ENCODE measurements at regions not wholly inside any gene's neighbourhood (a gene's known extent, or its start where the extent isn't known, plus 50 kb on each side); places are given as distances from the start of the nearest gene placed in this dataset.

- Histone ChIP-seq H3K9me3 (ENCODE audit: control insufficient read depth, low read length) (no peaks in the 10 kb centered on the region), H3K9ac (ENCODE audit: low read length) (no peak overlapping the region), H3K4me2 (ENCODE audit: low read length, poor library complexity, severe bottlenecking) (no peak overlapping the region), H3K27ac (ENCODE audit: low read length, poor library complexity, severe bottlenecking) (no peak overlapping the region), H2AK5ac (ENCODE audit: low read length, severe bottlenecking) (no peak overlapping the region), H2BK12ac (ENCODE audit: low read length in 2 of 2) (no peak overlapping the region), H3K23ac (ENCODE audit: low read length in 2 of 2) (no peak overlapping the region), H4K91ac (ENCODE audit: low read length) (no peak overlapping the region), H3K4me3 (ENCODE audit: insufficient read depth in 1 of 2, low read depth in 1 of 2, low read length in 2 of 2) (no peak overlapping the region), H2BK120ac (ENCODE audit: low read depth, low read length) (no peak overlapping the region), H3K14ac (ENCODE audit: low read length in 2 of 2) (no peak overlapping the region), H3K4ac (ENCODE audit: low read depth in 1 of 2, low read length in 2 of 2) (no peak overlapping the region), H3K79me1 (replicated peaks; ENCODE audit: low read length, poor library complexity, severe bottlenecking) (no peaks in the 10 kb centered on the region), H4K8ac (ENCODE audit: low read length) (no peak overlapping the region), H3K36me3 (ENCODE audit: control insufficient read depth in 1 of 2, insufficient read depth in 2 of 2, low read depth in 1 of 2, low read length in 2 of 2) (no peaks in the 10 kb centered on the region), H2AFZ (ENCODE audit: low read depth, low read length) (no peak overlapping the region), H3K4me1 (ENCODE audit: control insufficient read depth, insufficient read depth, low read depth, low read length) (no peaks in the 10 kb centered on the region), H2BK15ac (ENCODE audit: low read depth, poor library complexity, severe bottlenecking) (no peak overlapping the region), H3K27me3 (ENCODE audit: control insufficient read depth in 1 of 2, insufficient read depth in 1 of 2, low read length in 2 of 2) (no peaks in the 10 kb centered on the region), H3K18ac (ENCODE audit: low read depth in 1 of 2, low read length in 2 of 2) (no peak overlapping the region), H2BK5ac (ENCODE audit: low read depth, low read length, poor library complexity, severe bottlenecking) (no peak overlapping the region)
- DNase-seq = peak; percentile 25
- no CpG with 5 or more reads among the region's 1 CpG for WGBS
Observed at GRCh38 chr1:79845936-79846335, 839.4 kb upstream of the ADGRL4 start.

GRCh38 chr1:79842811-79843210, 836.3 kb upstream of the ADGRL4 start:
- H2AFZ ChIP-seq (ENCODE audit: low read depth, low read length) = no peak overlapping the region
- no peak overlapping the region for H2BK120ac ChIP-seq (ENCODE audit: low read depth, low read length)
- no peak overlapping the region for H3K23ac ChIP-seq (ENCODE audit: low read length in 2 of 2)
- H3K4ac ChIP-seq (ENCODE audit: low read depth in 1 of 2, low read length in 2 of 2) = no peak overlapping the region
- no peak overlapping the region for H3K14ac ChIP-seq (ENCODE audit: low read length in 2 of 2)
- no peak overlapping the region for H2AK5ac ChIP-seq (ENCODE audit: low read length, severe bottlenecking)
- H2BK12ac ChIP-seq (ENCODE audit: low read length in 2 of 2) = no peak overlapping the region
- no peaks in the 10 kb centered on the region for H3K27me3 ChIP-seq (ENCODE audit: control insufficient read depth in 1 of 2, insufficient read depth in 1 of 2, low read length in 2 of 2)
- H2BK5ac ChIP-seq (ENCODE audit: low read depth, low read length, poor library complexity, severe bottlenecking) = no peak overlapping the region
- H4K8ac ChIP-seq (ENCODE audit: low read length) = no peak overlapping the region
- H3K36me3 ChIP-seq (ENCODE audit: control insufficient read depth in 1 of 2, insufficient read depth in 2 of 2, low read depth in 1 of 2, low read length in 2 of 2) = no peaks in the 10 kb centered on the region
- H3K9ac ChIP-seq (ENCODE audit: low read length) = no peak overlapping the region
- no peaks in the 10 kb centered on the region for H3K4me1 ChIP-seq (ENCODE audit: control insufficient read depth, insufficient read depth, low read depth, low read length)
- H2BK15ac ChIP-seq (ENCODE audit: low read depth, poor library complexity, severe bottlenecking) = no peak overlapping the region
- no peak overlapping the region for H4K91ac ChIP-seq (ENCODE audit: low read length)
- no peak for DNase-seq
- 100% methylated on average over 2 of the region's 4 CpGs for WGBS
- H3K18ac ChIP-seq (ENCODE audit: low read depth in 1 of 2, low read length in 2 of 2) = no peak overlapping the region
- H3K9me3 ChIP-seq (ENCODE audit: control insufficient read depth, low read length) = no peaks in the 10 kb centered on the region
- H3K4me2 ChIP-seq (ENCODE audit: low read length, poor library complexity, severe bottlenecking) = no peak overlapping the region
- no peak overlapping the region for H3K27ac ChIP-seq (ENCODE audit: low read length, poor library complexity, severe bottlenecking)
- no peaks in the 10 kb centered on the region for H3K79me1 ChIP-seq (replicated peaks; ENCODE audit: low read length, poor library complexity, severe bottlenecking)
- no peak overlapping the region for H3K4me3 ChIP-seq (ENCODE audit: insufficient read depth in 1 of 2, low read depth in 1 of 2, low read length in 2 of 2)

- no peak overlapping the region for H3K23ac ChIP-seq (ENCODE audit: low read length in 2 of 2)
- H2BK12ac ChIP-seq (ENCODE audit: low read length in 2 of 2) = no peak overlapping the region
- H3K4me1 ChIP-seq (ENCODE audit: control insufficient read depth, insufficient read depth, low read depth, low read length) = no peaks in the 10 kb centered on the region
- DNase-seq = no peak
- no peak overlapping the region for H2BK120ac ChIP-seq (ENCODE audit: low read depth, low read length)
- H2AFZ ChIP-seq (ENCODE audit: low read depth, low read length) = no peak overlapping the region
- no peak overlapping the region for H2BK5ac ChIP-seq (ENCODE audit: low read depth, low read length, poor library complexity, severe bottlenecking)
- H3K27ac ChIP-seq (ENCODE audit: low read length, poor library complexity, severe bottlenecking) = no peak overlapping the region
- H3K36me3 ChIP-seq (ENCODE audit: control insufficient read depth in 1 of 2, insufficient read depth in 2 of 2, low read depth in 1 of 2, low read length in 2 of 2) = no peaks in the 10 kb centered on the region
- no peak overlapping the region for H3K4me3 ChIP-seq (ENCODE audit: insufficient read depth in 1 of 2, low read depth in 1 of 2, low read length in 2 of 2)
- no peak overlapping the region for H3K18ac ChIP-seq (ENCODE audit: low read depth in 1 of 2, low read length in 2 of 2)
- H4K8ac ChIP-seq (ENCODE audit: low read length) = no peak overlapping the region
- no peaks in the 10 kb centered on the region for H3K27me3 ChIP-seq (ENCODE audit: control insufficient read depth in 1 of 2, insufficient read depth in 1 of 2, low read length in 2 of 2)
- H2AK5ac ChIP-seq (ENCODE audit: low read length, severe bottlenecking) = no peak overlapping the region
- WGBS = 100% methylated on average over 1 of the region's 1 CpG
- no peaks in the 10 kb centered on the region for H3K79me1 ChIP-seq (replicated peaks; ENCODE audit: low read length, poor library complexity, severe bottlenecking)
- no peak overlapping the region for H3K4ac ChIP-seq (ENCODE audit: low read depth in 1 of 2, low read length in 2 of 2)
- H2BK15ac ChIP-seq (ENCODE audit: low read depth, poor library complexity, severe bottlenecking) = no peak overlapping the region
- no peak overlapping the region for H4K91ac ChIP-seq (ENCODE audit: low read length)
- no peaks in the 10 kb centered on the region for H3K9me3 ChIP-seq (ENCODE audit: control insufficient read depth, low read length)
- no peak overlapping the region for H3K14ac ChIP-seq (ENCODE audit: low read length in 2 of 2)
- no peak overlapping the region for H3K4me2 ChIP-seq (ENCODE audit: low read length, poor library complexity, severe bottlenecking)
- no peak overlapping the region for H3K9ac ChIP-seq (ENCODE audit: low read length)
Observed at GRCh38 chr1:79839882-79840281, 833.4 kb upstream of the ADGRL4 start.

- H3K36me3 ChIP-seq (ENCODE audit: control insufficient read depth in 1 of 2, insufficient read depth in 2 of 2, low read depth in 1 of 2, low read length in 2 of 2) = no peaks in the 10 kb centered on the region
- no peak overlapping the region for H2BK15ac ChIP-seq (ENCODE audit: low read depth, poor library complexity, severe bottlenecking)
- WGBS = 66% methylated on average over 1 of the region's 2 CpGs
- H2AK5ac ChIP-seq (ENCODE audit: low read length, severe bottlenecking) = no peak overlapping the region
- H3K4me1 ChIP-seq (ENCODE audit: control insufficient read depth, insufficient read depth, low read depth, low read length) = no peaks in the 10 kb centered on the region
- no peak overlapping the region for H3K4ac ChIP-seq (ENCODE audit: low read depth in 1 of 2, low read length in 2 of 2)
- no peak overlapping the region for H2BK5ac ChIP-seq (ENCODE audit: low read depth, low read length, poor library complexity, severe bottlenecking)
- H3K14ac ChIP-seq (ENCODE audit: low read length in 2 of 2) = no peak overlapping the region
- H3K27ac ChIP-seq (ENCODE audit: low read length, poor library complexity, severe bottlenecking) = no peak overlapping the region
- no peak overlapping the region for H3K18ac ChIP-seq (ENCODE audit: low read depth in 1 of 2, low read length in 2 of 2)
- DNase-seq = no peak
- no peak overlapping the region for H2BK120ac ChIP-seq (ENCODE audit: low read depth, low read length)
- no peak overlapping the region for H4K91ac ChIP-seq (ENCODE audit: low read length)
- no peak overlapping the region for H4K8ac ChIP-seq (ENCODE audit: low read length)
- no peak overlapping the region for H3K23ac ChIP-seq (ENCODE audit: low read length in 2 of 2)
- H3K9me3 ChIP-seq (ENCODE audit: control insufficient read depth, low read length) = no peaks in the 10 kb centered on the region
- no peak overlapping the region for H2BK12ac ChIP-seq (ENCODE audit: low read length in 2 of 2)
- no peak overlapping the region for H3K4me3 ChIP-seq (ENCODE audit: insufficient read depth in 1 of 2, low read depth in 1 of 2, low read length in 2 of 2)
- no peaks in the 10 kb centered on the region for H3K79me1 ChIP-seq (replicated peaks; ENCODE audit: low read length, poor library complexity, severe bottlenecking)
- no peak overlapping the region for H2AFZ ChIP-seq (ENCODE audit: low read depth, low read length)
- no peak overlapping the region for H3K9ac ChIP-seq (ENCODE audit: low read length)
- no peak overlapping the region for H3K4me2 ChIP-seq (ENCODE audit: low read length, poor library complexity, severe bottlenecking)
- no peaks in the 10 kb centered on the region for H3K27me3 ChIP-seq (ENCODE audit: control insufficient read depth in 1 of 2, insufficient read depth in 1 of 2, low read length in 2 of 2)
Observed at GRCh38 chr1:79827446-79827845, 820.9 kb upstream of the ADGRL4 start.

Data from mesenchymal stem cell (in vitro differentiated cells and primary cell).